Liver (tissue), 3 donors: ENCODE measurements at regions not wholly inside any gene's neighbourhood (a gene's known extent, or its start where the extent isn't known, plus 50 kb on each side); places are given as distances from the start of the nearest gene placed in this dataset.

Experiments
- CTCF ChIP-seq: fragments of 150-350 bp; IDR thresholded peaks from 2 replicates; pipeline ENCODE4 v1.5.1; 2017; ENCODE audit warnings: improper control_type of control experiment, low read depth, low read length; ENCODE audit not compliant: missing input control
- HNF4G ChIP-seq: IDR thresholded peaks from 2 replicates; pipeline ENCODE4 v1.6.1; 2016; ENCODE audit warnings: antibody characterized with exemption
- donor health status: healthy.
- donor health status: healthy.

- no peak for TF ChIP-seq CTCF
- no peak for TF ChIP-seq HNF4G
These were observed 684.3 kb upstream of the SGO1 start for GRCh38 chr3:20870106-20870899.
